HG03558 (cell line): ENCODE measurements at regions not wholly inside any gene's neighbourhood (a gene's known extent, or its start where the extent isn't known, plus 50 kb on each side); places are given as distances from the start of the nearest gene placed in this dataset.

Source experiments
- ATAC-seq: cut with Tn5 transposase; IDR thresholded peaks from one replicate; pipeline ENCODE4 v1.9.1; 2021; ENCODE audit warnings: moderate number of reproducible peaks; ENCODE audit not compliant: unreplicated experiment; ENCODE audit errors: extremely low read depth

- no peak for ATAC-seq
Observed at GRCh38 chr1:173128742-173129141, 78.0 kb upstream of the TNFSF18 start.

DNA sequence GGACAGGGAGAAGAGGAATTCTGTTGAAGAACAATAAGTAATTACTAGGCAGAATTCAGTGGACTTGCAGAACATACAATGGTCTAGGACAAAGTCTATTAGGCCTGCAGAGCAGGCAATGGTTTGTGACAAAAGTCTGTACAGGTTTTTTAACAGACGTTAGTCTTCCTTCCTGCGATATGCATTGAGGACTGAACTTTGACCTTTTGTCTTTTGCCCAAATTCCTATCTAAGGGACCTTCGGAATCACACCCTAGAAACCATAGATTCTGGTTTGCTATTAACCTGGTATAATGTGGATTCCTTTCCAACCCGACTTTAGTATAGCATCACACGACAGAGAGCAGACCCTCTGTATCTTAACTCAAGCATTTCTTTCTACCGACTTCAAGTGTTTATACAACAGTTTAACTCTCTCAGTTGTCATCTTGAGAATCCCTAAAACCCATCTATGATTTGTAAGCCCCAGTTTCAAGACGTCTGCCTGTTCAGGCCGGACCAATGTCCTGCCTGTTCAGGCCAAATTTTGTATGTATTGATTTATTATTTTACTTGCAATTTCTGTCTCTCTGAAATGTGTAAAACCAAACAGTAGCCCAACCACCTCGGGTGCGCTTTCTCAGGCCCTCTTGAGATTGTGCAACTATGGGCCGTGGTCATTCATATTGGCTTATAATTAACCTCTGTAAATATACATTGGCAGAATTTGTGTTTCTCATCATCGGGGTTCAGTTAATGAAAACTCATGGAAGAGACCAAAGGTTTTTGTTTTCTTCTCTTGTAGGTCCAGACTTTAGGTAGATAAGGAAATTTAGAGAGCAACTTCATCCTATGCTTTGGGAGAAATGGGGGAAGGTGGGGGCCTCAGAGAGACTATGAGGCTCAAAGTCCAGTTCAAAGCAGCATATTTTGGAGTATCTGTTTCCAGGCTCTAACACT, 76.9 kb upstream of the TNFSF18 start:
- no peak for ATAC-seq

- no peak for ATAC-seq
Observed at GRCh38 chr1:173126421-173126820, 75.7 kb upstream of the TNFSF18 start.

DNA sequence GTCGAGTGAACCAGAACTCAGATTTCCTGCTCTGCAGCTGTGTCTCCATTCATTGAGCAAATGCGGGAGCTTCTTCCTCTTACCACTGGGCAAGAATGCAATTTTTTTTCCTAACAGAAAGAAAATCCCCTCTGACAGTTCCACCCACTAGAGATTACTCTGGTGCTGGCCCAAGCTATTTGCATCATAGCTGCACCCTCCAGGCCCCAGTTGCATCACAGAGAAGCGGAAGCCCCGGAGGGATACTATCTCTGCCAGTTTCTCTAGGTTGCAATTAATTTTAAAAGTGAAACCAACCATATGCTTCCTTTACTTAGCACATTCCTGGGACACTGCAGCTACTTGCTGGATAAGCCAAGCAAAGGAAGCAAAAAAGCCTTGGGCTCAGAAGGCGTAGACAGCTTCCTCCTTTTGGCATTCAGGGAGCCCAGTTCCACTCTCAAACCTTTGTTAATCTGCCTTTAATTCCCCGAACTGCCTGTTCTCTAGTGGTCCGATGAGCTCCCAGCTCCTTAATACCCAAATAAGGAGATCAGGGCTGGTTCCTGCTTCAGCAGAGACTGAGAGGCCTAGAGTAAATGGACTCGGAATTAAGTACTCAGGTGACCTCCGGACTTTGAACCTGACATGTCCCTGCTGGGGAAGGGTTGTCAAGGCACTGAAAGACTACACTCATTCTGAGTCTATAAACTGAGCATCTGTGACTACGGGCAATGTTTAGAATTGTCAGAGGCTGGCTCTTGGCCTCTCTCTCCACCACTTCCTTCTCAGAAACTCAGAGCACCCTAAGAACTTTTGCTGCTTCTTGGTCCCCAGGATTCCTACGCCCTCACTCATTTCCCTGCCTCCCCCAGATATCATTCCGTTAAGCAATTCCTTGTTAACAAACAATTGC, 72.5 kb upstream of the TNFSF18 start:
- no peak for ATAC-seq

DNA sequence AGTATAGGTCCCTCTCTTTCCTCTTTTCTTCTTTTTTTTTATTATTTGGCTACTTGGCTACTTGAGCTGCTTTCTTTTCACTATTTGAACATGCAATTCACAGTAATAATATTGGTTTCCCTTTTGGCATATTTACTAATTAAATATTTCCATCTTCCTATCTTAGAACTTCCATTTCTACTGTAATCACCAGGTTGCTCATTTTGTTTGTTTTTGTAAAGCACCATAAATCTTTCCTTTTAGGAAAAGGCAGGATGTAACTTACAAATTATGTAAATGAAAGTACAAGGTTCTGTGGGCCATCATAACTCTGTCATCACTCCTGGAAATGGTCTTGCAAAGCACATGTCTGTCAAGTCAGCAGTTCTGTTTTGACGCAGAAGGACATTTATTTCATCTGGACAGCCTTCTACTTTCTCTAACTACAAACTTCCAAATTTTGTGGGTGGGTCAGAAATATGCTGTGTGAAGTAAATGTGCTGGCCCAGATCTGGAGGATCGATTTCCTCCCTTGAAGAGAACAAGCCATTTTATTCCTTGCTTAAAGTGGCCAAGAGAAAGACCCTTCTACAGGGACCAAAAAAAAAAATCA, 71.7 kb upstream of the TNFSF18 start:
- no peak for ATAC-seq

DNA sequence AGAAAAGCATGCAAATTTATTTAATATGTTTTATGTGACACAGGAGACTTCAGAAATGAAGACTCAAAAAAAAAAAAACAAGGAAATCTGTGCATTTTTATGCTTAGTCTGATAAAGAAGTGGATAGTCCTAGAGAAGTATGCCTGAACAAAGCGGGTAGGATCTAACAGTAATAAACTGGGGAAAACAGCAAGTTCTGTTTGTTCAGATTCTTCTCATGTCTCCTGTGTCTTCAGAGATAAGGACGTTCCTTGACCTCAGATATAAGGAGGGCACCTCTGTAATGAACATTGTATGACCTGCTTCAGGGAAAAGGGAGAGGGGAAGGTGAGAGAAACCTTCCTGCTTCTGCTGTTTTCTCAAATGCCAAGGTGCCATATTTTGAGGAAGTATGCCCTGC, 67.7 kb upstream of the TNFSF18 start:
- ATAC-seq = no peak

- ATAC-seq = no peak
Observed at GRCh38 chr1:173117761-173118160, 67.0 kb upstream of the TNFSF18 start.

GRCh38 chr1:173117108-173117633, 66.4 kb upstream of the TNFSF18 start:
- no peak for ATAC-seq

DNA sequence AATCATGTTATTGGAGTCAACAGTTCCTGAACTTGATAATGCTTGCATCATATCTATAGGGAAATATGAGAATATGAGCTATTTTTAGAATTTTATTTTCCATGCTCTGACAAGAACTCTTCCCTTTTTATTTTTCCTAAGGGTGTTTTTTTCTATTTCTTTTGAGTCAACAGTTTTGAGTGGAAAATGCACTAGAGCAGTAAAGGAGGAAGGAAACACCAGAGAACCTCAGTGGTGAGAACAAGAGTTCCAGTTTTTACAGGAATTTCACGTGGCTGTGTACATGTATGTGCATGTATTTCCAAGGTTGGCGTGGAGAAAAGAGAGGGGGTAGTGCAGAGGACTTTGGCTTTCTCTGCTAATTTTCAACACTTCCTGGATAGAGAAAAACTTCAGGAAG, 63.6 kb upstream of the TNFSF18 start:
- no peak for ATAC-seq

DNA sequence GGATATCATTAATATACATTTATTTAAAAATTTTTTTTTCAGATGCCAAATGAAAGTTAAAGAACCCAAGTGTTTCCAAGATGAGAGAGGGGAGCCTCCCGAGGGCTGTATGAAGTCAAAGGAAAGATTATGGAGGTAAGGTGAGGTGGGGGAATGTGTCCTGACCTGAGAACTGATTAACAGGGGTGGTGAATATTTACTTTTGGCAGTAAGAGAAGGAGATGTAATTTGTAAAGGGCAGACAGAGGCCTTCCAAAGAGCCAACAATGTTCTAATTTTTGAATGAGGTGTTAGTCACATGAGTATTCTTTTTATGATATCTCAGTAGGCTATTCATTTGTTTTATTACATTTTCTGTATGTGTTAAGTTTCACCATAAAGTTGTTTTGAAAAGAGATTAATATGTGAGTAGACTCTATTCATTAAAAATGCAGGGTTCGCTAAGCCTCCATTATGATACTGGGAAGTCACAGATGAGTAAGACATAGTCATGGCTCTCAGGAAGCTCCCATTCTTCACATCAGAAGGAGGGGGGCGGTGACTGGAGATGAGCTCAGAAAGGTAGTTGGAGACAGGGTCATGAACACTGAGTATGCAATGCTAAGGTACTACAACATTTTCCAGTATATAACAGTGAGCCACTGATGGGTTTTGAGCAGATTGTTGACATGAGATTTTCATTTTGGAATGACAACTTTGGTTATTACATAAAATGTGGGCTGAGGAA, 62.4 kb upstream of the TNFSF18 start:
- ATAC-seq = no peak

DNA sequence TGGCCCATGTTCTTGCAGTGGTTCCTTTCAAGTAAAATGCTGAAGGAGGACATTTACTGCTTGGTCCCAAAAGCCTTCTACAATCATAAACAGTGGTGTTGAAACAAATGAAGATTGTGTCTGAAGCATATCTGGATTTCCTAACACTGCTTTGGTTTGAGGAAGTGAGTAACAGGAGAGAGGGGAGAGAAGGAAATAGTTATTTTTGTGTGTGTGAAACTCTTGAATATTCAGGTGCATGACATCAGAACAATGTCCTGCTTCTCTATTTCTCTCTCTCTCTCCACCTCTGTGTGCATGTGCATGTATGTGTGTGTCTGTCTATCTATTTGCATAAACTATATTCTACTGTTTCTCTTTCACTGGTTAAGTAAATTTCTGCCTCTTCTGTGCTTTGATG, 61.4 kb upstream of the TNFSF18 start:
- peak; percentile 93 for ATAC-seq

DNA sequence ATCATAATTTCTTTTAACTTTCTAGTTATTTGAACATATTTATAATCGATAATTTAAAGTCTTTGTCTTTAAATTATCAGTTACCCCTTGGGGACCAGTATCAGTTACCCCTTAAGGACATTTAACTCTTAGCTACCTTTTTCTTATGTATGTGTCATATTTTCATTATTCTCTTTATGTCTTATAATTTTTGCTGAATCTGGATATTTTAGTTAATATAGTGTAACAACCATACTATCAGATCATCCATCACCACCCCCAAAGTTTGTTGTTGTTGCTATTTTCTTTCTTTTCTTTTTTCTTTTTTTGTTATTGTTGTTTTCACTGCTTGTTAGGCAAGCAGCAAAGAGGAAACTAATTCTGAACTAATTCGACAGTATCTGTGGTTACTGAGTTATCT, 57.0 kb upstream of the TNFSF18 start:
- ATAC-seq = no peak

DNA sequence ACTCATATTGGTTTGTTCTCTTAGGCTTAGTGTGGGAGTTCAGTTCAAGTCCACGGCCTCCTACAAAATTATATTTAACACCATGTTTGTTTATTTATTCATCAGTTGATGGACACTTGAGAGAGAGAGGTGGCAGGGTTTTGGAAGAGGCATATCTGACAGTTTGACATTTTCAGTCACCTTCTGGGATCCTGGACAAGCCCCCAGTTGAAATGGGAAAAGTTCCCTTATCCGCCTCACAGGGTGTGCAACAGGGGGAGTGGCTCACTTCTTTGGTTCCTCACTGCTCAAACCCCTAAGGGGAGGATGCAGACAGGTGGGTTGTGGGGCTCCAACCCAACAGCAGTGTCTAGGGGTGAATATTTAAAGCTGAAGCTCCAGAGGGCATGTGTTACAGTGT, 52.3 kb upstream of the TNFSF18 start:
- ATAC-seq = no peak

GRCh38 chr1:173101589-173101988, 50.8 kb upstream of the TNFSF18 start:
- ATAC-seq = no peak

DNA sequence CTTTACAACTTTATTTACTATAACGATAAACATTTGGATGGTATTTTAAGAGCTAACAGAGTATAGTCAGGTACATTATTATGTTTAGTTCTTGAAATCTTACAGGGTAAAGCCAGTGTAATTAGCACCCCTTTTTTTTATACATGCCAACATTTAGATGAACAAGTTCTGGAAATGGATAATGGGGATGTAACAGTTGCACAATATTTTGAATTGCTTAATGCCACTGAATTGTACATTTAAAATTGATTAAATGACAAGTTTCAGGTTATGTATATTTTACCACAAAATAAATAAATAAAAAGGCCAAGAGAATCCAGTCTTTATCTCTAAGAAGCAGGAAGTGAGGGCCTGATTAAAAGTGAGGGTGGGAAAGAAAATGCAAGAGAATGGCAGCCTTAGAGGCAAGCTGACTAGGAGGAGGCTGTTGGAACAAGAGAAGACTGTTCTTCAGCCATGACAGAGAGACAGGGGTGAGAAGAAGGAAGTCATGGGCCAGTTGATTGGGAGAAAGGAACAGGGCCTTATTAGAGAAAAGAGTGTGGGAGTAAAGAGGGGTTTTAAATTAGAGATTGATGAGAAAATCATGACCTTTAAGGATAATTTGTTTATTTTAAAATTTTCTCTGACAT, 49.9 kb upstream of the TNFSF18 start:
- ATAC-seq = no peak
